GM18511 (cell line): ENCODE measurements at regions not wholly inside any gene's neighbourhood (a gene's known extent, or its start where the extent isn't known, plus 50 kb on each side); places are given as distances from the start of the nearest gene placed in this dataset.
"Not testable (repeated sequence)": the region's sequence is repeated elsewhere in the genome, so short reads cannot be mapped to it uniquely, and the experiment has no call there.

Source experiments
- ATAC-seq: cut with Tn5 transposase; IDR thresholded peaks from one replicate; pipeline ENCODE4 v1.9.1; 2021; ENCODE audit warnings: mild to moderate bottlenecking, moderate library complexity; ENCODE audit not compliant: unreplicated experiment

GRCh38 chr14:57150449-57150848 is 118.3 kb downstream of the EXOC5 start:
- no peak for ATAC-seq

DNA sequence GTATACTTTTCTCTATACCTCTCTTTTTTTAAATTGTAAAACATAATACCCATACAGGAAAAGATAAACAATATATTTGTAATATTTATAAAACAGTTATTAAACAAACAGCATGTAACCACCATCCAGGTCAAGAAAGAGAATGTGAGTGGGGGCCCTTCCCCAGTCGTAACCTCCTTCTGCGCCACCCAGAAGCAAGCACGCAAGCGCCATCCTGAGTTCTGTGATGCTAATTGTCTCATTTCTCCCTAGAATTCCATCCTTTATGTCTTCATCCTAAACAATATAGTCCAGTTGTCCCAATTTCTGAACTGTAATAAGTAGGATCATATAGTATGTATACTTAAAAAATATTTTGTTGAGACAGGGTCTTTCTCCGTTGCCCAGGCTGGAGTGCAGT is 129.5 kb downstream of the EXOC5 start:
- no peak for ATAC-seq

- no peak for ATAC-seq
Observed at GRCh38 chr14:57136669-57137328, 131.9 kb downstream of the EXOC5 start.

GRCh38 chr14:57127809-57128208 is 140.9 kb downstream of the EXOC5 start:
- ATAC-seq: not testable (repeated sequence)

GRCh38 chr14:57122129-57122528 is 146.6 kb downstream of the EXOC5 start:
- no peak for ATAC-seq

- not testable (repeated sequence) for ATAC-seq
Observed at GRCh38 chr14:57112072-57112807, 156.5 kb downstream of the EXOC5 start.

DNA sequence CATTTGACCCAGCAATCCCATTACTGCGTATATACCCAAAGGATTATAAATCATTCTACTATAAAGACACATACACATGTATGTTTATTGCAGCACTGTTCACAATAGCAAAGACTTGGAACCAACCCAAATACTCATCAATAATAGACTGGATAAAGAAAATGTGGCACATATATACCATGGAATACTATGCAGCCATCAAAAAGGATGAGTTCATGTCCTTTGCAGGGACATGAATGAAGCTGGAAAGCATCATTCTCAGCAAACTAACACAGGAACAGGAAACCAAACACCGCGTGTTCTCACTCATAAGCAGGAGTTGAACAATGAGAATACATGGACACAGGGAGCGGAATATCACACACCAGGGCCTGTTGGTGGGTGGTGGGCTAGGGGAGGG is 158.3 kb downstream of the EXOC5 start:
- not testable (repeated sequence) for ATAC-seq

DNA sequence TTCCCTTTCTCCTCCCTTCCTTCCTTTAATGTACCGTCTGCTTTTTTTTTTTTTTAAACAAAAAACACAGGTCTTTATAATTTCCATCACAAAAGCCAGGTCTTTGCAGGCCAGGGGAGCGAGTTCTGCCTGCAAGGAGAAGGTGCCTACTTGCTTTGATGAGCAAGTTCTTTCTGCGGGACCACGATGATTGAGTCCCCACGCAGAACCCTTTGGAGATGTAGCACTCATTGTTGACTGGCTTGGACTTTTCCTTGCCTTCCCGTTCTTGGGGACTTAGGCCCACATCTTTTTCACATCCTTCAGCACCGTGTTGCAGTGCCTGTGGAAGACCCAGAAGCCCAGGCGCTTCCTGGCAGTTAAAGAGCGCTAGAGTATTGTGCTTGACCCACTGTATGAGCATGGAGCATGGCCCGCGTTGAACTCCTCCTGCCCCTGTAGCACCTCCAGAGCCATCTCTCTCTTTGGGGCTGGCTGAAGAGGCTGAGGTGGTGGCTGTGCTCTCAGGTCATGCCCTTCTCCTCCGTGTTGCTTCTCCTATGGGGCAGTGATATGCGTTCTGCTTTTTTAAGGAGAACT is 177.6 kb downstream of the EXOC5 start:
- no peak for ATAC-seq

- ATAC-seq: no peak
Observed at GRCh38 chr14:57089901-57090300, 178.8 kb downstream of the EXOC5 start.

GRCh38 chr14:57087841-57088240 is 180.9 kb downstream of the EXOC5 start:
- ATAC-seq: no peak

GRCh38 chr14:57086271-57087162 is 182.2 kb downstream of the EXOC5 start:
- no peak for ATAC-seq

DNA sequence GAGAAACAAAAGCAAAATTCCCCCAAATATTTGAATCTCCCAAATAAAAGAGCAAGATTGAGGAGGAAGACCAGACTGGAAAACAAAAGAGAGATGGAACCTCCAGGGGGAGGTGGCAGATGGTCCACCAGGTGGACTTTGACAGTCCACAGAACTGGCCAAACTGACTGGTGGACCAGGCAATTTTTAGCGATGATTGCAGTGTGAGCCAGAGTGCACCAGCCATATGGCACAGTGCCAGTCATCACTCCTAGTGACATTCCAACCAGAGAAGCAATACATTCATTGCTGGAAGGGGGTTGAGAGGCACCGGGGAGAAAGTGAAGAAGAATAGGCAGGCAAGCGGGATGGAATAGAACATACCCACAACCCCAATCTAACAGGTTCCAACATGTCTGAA is 182.9 kb downstream of the EXOC5 start:
- ATAC-seq: no peak

DNA sequence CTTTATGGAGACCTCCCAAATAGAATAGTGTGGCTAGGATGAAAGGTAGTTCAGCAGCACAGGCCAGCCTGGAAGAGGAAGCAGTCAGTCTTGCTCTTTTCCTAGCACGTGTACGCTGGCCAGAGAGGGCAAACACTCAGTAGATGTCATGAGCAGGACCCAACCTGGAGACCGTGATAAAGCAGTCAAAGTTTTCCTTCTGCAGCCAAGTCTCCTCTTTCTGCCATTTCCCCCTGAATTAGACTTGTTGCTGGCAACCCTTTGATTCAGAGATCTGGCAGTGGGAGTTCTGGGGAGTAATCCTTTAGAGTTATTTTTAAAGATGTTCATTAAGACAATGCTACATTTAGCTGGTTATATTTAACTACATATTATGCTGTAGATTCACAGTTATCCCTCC is 183.7 kb downstream of the EXOC5 start:
- no peak for ATAC-seq

DNA sequence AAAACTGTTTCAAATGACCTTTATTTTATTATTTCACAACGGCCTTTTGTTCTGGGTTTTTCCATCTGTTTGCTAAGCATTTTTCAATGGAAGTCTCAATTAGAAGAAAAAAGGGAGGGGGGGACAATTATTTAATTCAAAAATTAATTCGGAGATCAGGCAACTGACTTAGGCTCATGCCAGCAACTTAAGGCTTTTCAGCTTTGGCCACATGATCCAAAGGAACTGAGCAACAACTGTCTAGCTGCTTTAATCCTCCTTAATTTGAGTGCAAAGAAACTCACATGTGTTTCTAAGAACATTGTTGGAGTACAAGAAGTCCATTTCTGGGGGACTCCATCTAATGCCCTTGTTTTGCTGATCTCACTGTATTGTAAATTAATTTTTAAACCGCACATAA is 188.0 kb downstream of the EXOC5 start:
- ATAC-seq: no peak

DNA sequence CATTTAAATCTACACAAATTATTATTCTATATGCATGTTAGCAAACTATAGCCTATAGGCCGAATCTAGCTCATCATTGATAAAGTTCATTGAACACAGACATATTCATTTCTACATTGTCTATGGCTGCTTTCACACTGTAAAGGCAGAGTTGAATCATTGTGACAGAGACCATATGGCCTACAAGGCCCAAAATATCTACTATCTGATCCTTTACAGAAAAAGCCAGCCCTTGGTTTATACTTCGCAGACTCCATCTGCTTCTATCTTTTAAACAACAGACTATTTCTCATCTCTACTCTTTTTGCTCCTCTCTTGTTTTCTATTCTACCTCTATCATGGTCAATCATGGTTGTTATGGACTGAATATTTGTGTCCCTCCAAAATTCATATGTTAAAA is 190.7 kb downstream of the EXOC5 start:
- ATAC-seq: no peak

GRCh38 chr14:57073986-57074385 is 194.7 kb downstream of the EXOC5 start:
- ATAC-seq: no peak

DNA sequence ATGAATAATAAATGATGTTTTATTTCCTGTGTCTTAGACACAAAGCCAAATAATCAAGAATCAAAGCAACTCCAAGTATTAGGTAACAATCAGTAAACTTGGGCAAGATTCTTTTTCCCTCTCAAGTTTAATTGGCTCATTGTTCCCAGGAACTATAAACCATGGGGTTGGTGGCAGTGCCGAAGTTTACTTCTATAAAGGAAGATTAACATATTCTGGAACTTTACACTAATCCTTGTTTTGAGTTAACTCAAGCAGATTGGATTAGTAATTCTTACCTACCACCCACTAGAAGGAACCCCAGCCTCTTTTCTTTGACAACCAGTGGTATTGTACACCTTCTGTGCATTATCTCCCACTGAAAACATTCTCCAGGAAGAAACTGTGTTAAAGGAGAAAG is 197.1 kb downstream of the EXOC5 start:
- ATAC-seq: no peak

GRCh38 chr14:57069702-57070101 is 199.0 kb downstream of the EXOC5 start:
- no peak for ATAC-seq

DNA sequence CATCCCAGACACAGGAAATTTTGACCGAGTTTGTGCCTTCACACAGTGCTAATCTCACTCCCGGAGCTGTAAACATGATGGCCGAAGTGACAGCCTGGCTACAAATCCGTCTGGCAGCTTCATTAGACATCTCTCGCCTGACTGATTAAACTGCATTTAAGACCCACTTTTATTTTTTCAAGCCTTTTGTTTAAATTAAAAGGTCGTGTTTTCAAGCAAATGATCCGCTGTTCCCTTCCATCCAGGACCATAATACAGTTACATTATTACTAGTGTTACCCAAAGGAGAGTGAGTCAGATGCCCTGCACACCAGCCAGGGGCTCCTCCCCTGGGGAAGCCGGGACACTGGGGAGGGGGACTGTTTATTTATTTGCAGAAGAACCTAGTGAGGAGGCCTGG is 200.2 kb downstream of the EXOC5 start:
- no peak for ATAC-seq

DNA sequence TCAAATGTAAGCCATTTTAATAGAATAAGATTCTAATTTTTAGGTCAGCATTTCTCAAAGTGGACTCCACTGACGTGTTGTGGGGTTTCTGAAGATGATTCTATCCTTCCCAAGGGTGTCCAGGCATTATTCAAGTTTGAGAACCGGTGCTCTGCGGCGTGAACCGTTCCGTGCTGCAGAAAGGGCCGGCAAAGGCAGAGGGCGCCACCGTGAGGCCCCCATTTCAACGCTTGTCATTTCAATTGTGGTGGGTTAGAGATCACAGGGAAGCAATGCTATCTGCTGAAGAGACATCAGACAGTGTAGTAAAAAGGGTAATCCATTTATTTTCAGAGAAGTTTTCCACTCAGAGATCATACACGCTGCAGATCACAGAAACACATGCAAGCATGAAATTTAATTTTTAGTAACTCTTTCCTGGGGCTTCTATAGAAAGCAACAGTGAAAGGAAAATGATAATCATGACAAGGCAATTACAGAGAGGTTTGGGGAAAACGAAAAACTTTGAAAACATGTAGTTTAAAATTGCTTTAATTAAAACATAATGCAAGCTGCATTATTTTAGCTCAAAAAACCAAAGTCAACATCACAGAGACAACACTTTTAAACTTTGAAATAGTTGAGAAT is 201.7 kb downstream of the EXOC5 start:
- ATAC-seq: peak; percentile 73

DNA sequence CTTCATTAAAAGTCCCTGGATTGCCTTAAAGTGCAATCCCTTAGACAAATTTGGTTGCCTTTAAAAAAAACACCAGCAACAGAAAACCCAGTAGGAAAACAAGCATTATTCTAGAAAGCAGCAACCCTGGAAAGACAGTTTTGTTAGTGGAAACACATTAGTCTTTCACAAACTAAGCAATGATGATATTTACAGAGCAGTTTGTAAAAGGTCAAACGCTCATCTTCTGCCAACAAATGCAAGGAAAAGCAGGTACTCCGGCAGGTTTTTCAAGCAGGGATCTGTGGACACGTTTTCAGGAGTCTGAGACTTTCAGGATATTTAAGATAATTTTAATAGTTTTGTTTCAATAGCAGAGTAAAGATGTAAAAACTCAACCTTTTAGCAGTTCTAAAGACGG is 202.2 kb downstream of the EXOC5 start:
- ATAC-seq: no peak
